GM23338 (cell line): ENCODE measurements at regions not wholly inside any gene's neighbourhood (a gene's known extent, or its start where the extent isn't known, plus 50 kb on each side); places are given as distances from the start of the nearest gene placed in this dataset.
"Not testable (repeated sequence)": the region's sequence is repeated elsewhere in the genome, so short reads cannot be mapped to it uniquely, and the experiment has no call there.

Source experiments
- ATAC-seq: fragments of 200-7000 bp; cut with Tn5 transposase; 3 replicates; pipeline ENCODE4 v1.9.1; 2020
- DNase-seq: peaks from one replicate; pipeline ENCODE4 v3.0.0-alpha.2; 2015; ENCODE audit warnings: low spot score
- H2AFZ ChIP-seq: fragments of 200-600 bp; sonication (generic); 2 replicates; pipeline ENCODE4 v1.8.0; 2016; ENCODE audit warnings: antibody characterized with exemption, mild to moderate bottlenecking, moderate library complexity
- H3F3A ChIP-seq: fragments of 200-600 bp; sonication (generic); replicated peaks from 2 replicates; pipeline ENCODE4 v1.8.0; 2017; ENCODE audit warnings: antibody characterized with exemption, mixed run types, low read depth
- H3K27ac ChIP-seq: fragments of 200-600 bp; sonication (generic); 2 replicates; pipeline ENCODE4 v1.6.1; 2016; ENCODE audit warnings: low read depth
- H3K27me3 ChIP-seq: fragments of 200-600 bp; sonication (generic); 2 replicates; pipeline ENCODE4 v1.8.0; 2016; ENCODE audit warnings: mild to moderate bottlenecking, mixed run types, moderate library complexity; ENCODE audit not compliant: insufficient read depth
- H3K36me3 ChIP-seq: fragments of 200-600 bp; sonication (generic); 2 replicates; pipeline ENCODE4 v1.8.0; 2016; ENCODE audit warnings: mild to moderate bottlenecking; ENCODE audit not compliant: insufficient read depth
- H3K4me1 ChIP-seq: fragments of 200-600 bp; sonication (generic); 2 replicates; pipeline ENCODE4 v1.8.0; 2016; ENCODE audit warnings: mild to moderate bottlenecking, moderate library complexity; ENCODE audit not compliant: insufficient read depth
- H3K4me2 ChIP-seq: fragments of 200-600 bp; sonication (generic); 2 replicates; pipeline ENCODE4 v1.7.1; 2017; ENCODE audit warnings: mixed run types
- H3K4me3 ChIP-seq: fragments of 200-600 bp; sonication (generic); 2 replicates; pipeline ENCODE4 v1.6.1; 2016; ENCODE audit warnings: mixed run types
- H3K79me2 ChIP-seq: fragments of 200-600 bp; sonication (generic); replicated peaks from 2 replicates; pipeline ENCODE4 v1.8.0; 2017; ENCODE audit warnings: mild to moderate bottlenecking; ENCODE audit not compliant: insufficient read depth
- H3K9me2 ChIP-seq: fragments of 200-600 bp; sonication (generic); 2 replicates; pipeline ENCODE4 v1.8.0; 2017; ENCODE audit not compliant: insufficient read depth
- H4K20me1 ChIP-seq: fragments of 200-600 bp; sonication (generic); replicated peaks from 2 replicates; pipeline ENCODE4 v1.8.0; 2017; ENCODE audit warnings: mild to moderate bottlenecking; ENCODE audit not compliant: insufficient read depth
- H3K27ac Mint-ChIP-seq: 2 replicates; pipeline ENCODE4 v1.8.0; 2020; ENCODE audit warnings: inconsistent platforms, mild to moderate bottlenecking, moderate library complexity, mixed read lengths
- H3K27me3 Mint-ChIP-seq: 3 replicates; pipeline ENCODE4 v1.8.0; 2022; ENCODE audit warnings: low read depth, mild to moderate bottlenecking, moderate library complexity, mixed read lengths, inconsistent platforms; ENCODE audit not compliant: insufficient read depth, poor library complexity
- H3K36me3 Mint-ChIP-seq: 3 replicates; pipeline ENCODE4 v1.8.0; 2021; ENCODE audit warnings: low read depth, mild to moderate bottlenecking, inconsistent platforms, moderate library complexity, mixed read lengths
- H3K4me1 Mint-ChIP-seq: 3 replicates; pipeline ENCODE4 v1.8.0; 2020; ENCODE audit warnings: mild to moderate bottlenecking, inconsistent platforms, mixed read lengths
- H3K4me3 Mint-ChIP-seq: 3 replicates; pipeline ENCODE4 v1.8.0; 2021; ENCODE audit warnings: moderate library complexity, mild to moderate bottlenecking, inconsistent platforms, mixed read lengths
- H3K9me3 Mint-ChIP-seq: 3 replicates; pipeline ENCODE4 v1.8.0; 2020; ENCODE audit warnings: moderate library complexity, mild to moderate bottlenecking, inconsistent platforms, mixed read lengths
- TF ChIP-seq, protein P1 (sequence below), 2 experiments: fragments of 200-600 bp in 1 of 2; sonication (generic) in 1 of 2; conservative IDR thresholded peaks; 2 replicates each; pipeline versions ENCODE4 v1.5.1 to v1.6.1; 2016 to 2017; ENCODE audit warnings: antibody characterized with exemption in 2 of 2, low read depth in 2 of 2, mild to moderate bottlenecking in 2 of 2, moderate library complexity in 1 of 2

DNA sequence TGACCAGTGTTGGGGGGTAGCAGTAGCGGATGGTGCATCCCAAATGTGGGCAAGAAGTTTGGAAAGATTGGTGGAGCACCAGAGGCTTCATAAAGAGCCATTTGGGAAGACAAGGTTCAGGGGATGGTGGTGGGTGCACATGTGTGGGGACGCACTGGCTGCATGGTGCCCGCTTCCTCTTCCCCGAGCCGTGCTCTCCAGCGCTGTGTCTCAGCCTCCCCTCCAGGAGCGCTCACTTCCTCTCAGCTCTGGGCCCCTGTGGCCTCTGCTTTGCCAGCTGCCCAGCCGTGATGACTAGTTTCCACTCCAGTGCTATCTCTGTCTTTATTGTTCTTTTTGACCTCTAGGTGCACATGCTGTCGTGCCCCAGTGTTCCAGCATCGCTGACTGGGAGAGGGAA, 78.2 kb upstream of the CRYM start:
- not testable (repeated sequence) for H3F3A ChIP-seq, H3K27ac ChIP-seq, H3K79me2 ChIP-seq, H4K20me1 ChIP-seq, DNase-seq, H3K27me3 Mint-ChIP-seq, ATAC-seq, H3K36me3 ChIP-seq, H3K9me2 ChIP-seq, H3K4me3 ChIP-seq, H3K27me3 ChIP-seq, H3K36me3 Mint-ChIP-seq, H3K9me3 Mint-ChIP-seq, H2AFZ ChIP-seq, H3K4me1 ChIP-seq, H3K4me3 Mint-ChIP-seq, H3K27ac Mint-ChIP-seq, H3K4me2 ChIP-seq
- H3K4me1 Mint-ChIP-seq, result peaks cover 12% of the 10 kb centered on the region; the same call in 2 of the 3 replicates

- DNase-seq, H3K36me3 Mint-ChIP-seq, H3K9me2 ChIP-seq, H3K36me3 ChIP-seq, ATAC-seq, H3K4me1 ChIP-seq, H3K79me2 ChIP-seq, H3K4me2 ChIP-seq, H3K9me3 Mint-ChIP-seq, H2AFZ ChIP-seq, H3F3A ChIP-seq, H3K27me3 ChIP-seq, H3K27ac ChIP-seq, H3K4me3 ChIP-seq, H3K27ac Mint-ChIP-seq, H3K4me3 Mint-ChIP-seq, H4K20me1 ChIP-seq: not testable (repeated sequence)
- peaks cover 15% of the 10 kb centered on the region for H3K27me3 Mint-ChIP-seq
- H3K4me1 Mint-ChIP-seq, result peaks cover 22% of the 10 kb centered on the region
Measured at GRCh38 chr16:21351433-21351832, 73.3 kb upstream of the CRYM start.

DNA sequence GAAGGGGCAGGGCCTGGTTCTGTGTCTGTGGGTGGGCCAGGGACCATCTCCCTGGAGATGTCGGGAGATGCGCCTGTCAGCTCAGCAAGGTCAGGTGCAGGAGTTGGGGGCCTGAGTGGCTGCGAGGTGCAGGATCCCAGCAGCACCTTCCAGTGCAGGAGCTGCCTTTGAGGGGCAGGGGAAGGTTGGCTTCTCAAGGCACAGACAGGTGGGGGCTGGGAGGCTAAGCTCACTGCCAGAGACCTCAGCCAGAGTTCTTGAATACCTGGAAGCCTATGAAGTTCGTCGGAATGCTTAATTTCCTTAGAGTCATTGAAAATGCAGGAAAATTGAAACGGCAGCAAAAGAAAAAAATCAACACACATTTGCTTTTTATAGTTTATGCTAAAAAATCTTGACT, 72.8 kb upstream of the CRYM start:
- not testable (repeated sequence) for H3K27ac ChIP-seq, H3K27ac Mint-ChIP-seq, H4K20me1 ChIP-seq, ATAC-seq, H2AFZ ChIP-seq, H3K4me1 ChIP-seq, H3K9me3 Mint-ChIP-seq, H3K9me2 ChIP-seq, H3K4me3 Mint-ChIP-seq, H3K36me3 Mint-ChIP-seq, DNase-seq, H3K36me3 ChIP-seq, H3K4me3 ChIP-seq, H3K79me2 ChIP-seq, H3F3A ChIP-seq, H3K27me3 ChIP-seq, H3K4me2 ChIP-seq
- peaks cover 18% of the 10 kb centered on the region for H3K27me3 Mint-ChIP-seq
- peaks cover 24% of the 10 kb centered on the region for H3K4me1 Mint-ChIP-seq

DNA sequence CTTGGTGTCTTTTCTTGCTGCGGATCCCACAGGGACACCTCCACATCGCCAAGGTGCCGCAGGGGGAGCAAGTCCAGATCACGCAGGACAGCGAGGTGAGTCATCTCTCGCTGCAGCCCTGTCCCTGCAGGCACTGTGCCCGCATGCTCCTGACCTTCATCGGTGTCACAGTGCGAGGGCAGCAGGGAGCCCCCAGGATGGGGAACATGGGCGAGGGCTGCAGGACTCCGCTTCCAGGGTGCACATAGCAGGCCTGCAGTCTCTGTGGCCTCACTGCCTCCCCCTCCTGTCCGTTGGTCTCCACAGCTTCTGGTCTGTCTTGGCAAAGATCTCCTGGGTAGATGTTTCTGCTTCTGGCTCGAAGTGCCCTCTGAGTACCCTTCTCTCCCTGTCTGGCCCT, 71.2 kb upstream of the CRYM start:
- H3K9me2 ChIP-seq, H2AFZ ChIP-seq, H3K27ac ChIP-seq, H4K20me1 ChIP-seq, H3K4me3 Mint-ChIP-seq, H3K36me3 Mint-ChIP-seq, H3K4me3 ChIP-seq, H3K4me2 ChIP-seq, H3K9me3 Mint-ChIP-seq, H3F3A ChIP-seq, H3K79me2 ChIP-seq, H3K36me3 ChIP-seq, H3K27ac Mint-ChIP-seq, H3K27me3 ChIP-seq, DNase-seq, H3K4me1 ChIP-seq: not testable (repeated sequence)
- H3K4me1 Mint-ChIP-seq, result peaks cover 25% of the 10 kb centered on the region
- TF ChIP-seq, protein P1, sequence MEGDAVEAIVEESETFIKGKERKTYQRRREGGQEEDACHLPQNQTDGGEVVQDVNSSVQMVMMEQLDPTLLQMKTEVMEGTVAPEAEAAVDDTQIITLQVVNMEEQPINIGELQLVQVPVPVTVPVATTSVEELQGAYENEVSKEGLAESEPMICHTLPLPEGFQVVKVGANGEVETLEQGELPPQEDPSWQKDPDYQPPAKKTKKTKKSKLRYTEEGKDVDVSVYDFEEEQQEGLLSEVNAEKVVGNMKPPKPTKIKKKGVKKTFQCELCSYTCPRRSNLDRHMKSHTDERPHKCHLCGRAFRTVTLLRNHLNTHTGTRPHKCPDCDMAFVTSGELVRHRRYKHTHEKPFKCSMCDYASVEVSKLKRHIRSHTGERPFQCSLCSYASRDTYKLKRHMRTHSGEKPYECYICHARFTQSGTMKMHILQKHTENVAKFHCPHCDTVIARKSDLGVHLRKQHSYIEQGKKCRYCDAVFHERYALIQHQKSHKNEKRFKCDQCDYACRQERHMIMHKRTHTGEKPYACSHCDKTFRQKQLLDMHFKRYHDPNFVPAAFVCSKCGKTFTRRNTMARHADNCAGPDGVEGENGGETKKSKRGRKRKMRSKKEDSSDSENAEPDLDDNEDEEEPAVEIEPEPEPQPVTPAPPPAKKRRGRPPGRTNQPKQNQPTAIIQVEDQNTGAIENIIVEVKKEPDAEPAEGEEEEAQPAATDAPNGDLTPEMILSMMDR (conservative IDR thresholded peaks at IDR 0.05; ENCODE audit: low read depth in 2 of 2), result peak in 1 of 2 experiments; percentile 31; a peak in 2 of 4 replicates
- ATAC-seq, result peak; percentile 62
- H3K27me3 Mint-ChIP-seq, result peaks cover 17% of the 10 kb centered on the region

- H3K27ac Mint-ChIP-seq, H3K79me2 ChIP-seq, H3K9me2 ChIP-seq, H3K4me2 ChIP-seq, ATAC-seq, H3F3A ChIP-seq, H3K27me3 ChIP-seq, H3K4me3 Mint-ChIP-seq, H3K27ac ChIP-seq, H2AFZ ChIP-seq, H3K9me3 Mint-ChIP-seq, H3K4me1 ChIP-seq, DNase-seq, H3K36me3 ChIP-seq, H3K4me3 ChIP-seq, H4K20me1 ChIP-seq, H3K36me3 Mint-ChIP-seq: not testable (repeated sequence)
- Mint-ChIP-seq H3K27me3 (peaks cover 16% of the 10 kb centered on the region), H3K4me1 (peaks cover 23% of the 10 kb centered on the region)
Measured at GRCh38 chr16:21348815-21349214, 70.7 kb upstream of the CRYM start.

GRCh38 chr16:21347538-21347937, 69.4 kb upstream of the CRYM start:
- peaks cover 16% of the 10 kb centered on the region for H3K27me3 Mint-ChIP-seq
- not testable (repeated sequence) for H3K79me2 ChIP-seq, H3K9me3 Mint-ChIP-seq, H3K27ac Mint-ChIP-seq, H3K27me3 ChIP-seq, H3K36me3 ChIP-seq, H2AFZ ChIP-seq, H3K27ac ChIP-seq, H3K36me3 Mint-ChIP-seq, DNase-seq, H3F3A ChIP-seq, H4K20me1 ChIP-seq, H3K9me2 ChIP-seq, H3K4me2 ChIP-seq, H3K4me1 ChIP-seq, ATAC-seq, H3K4me3 Mint-ChIP-seq, H3K4me3 ChIP-seq
- H3K4me1 Mint-ChIP-seq, result peaks cover 23% of the 10 kb centered on the region
